ELF-1 (cell line): ENCODE measurements at regions not wholly inside any gene's neighbourhood (a gene's known extent, or its start where the extent isn't known, plus 50 kb on each side); places are given as distances from the start of the nearest gene placed in this dataset.

Source experiments
- DNase-seq: peaks from one replicate; pipeline ENCODE4 v3.0.0-alpha.2; 2016; ENCODE audit warnings: low read depth, low spot score

- no peak for DNase-seq
These were observed 89.6 kb downstream of the RBFOX3 start for GRCh38 chr17:79521225-79521624.

- no peak for DNase-seq
These were observed 90.4 kb downstream of the RBFOX3 start for GRCh38 chr17:79520167-79521165.

- no peak for DNase-seq
These were observed 91.2 kb downstream of the RBFOX3 start for GRCh38 chr17:79519601-79520000.

GRCh38 chr17:79518585-79519523 is 92.0 kb downstream of the RBFOX3 start:
- no peak for DNase-seq

GRCh38 chr17:79517827-79518584 is 92.8 kb downstream of the RBFOX3 start:
- no peak for DNase-seq

GRCh38 chr17:79515646-79516571 is 94.9 kb downstream of the RBFOX3 start:
- DNase-seq: no peak

GRCh38 chr17:79515110-79515509 is 95.7 kb downstream of the RBFOX3 start:
- DNase-seq: no peak

GRCh38 chr17:79513820-79514535 is 96.9 kb downstream of the RBFOX3 start:
- no peak for DNase-seq

- no peak for DNase-seq
These were observed 97.6 kb downstream of the RBFOX3 start for GRCh38 chr17:79513206-79513605.

- no peak for DNase-seq
These were observed 99.4 kb downstream of the RBFOX3 start for GRCh38 chr17:79511471-79511870.

GRCh38 chr17:79510071-79510470 is 100.8 kb downstream of the RBFOX3 start:
- no peak for DNase-seq

- no peak for DNase-seq
These were observed 101.4 kb downstream of the RBFOX3 start for GRCh38 chr17:79509490-79509889.

- DNase-seq: no peak
These were observed 101.8 kb downstream of the RBFOX3 start for GRCh38 chr17:79509008-79509407.

GRCh38 chr17:79508291-79508716 is 102.5 kb downstream of the RBFOX3 start:
- DNase-seq: no peak

GRCh38 chr17:79506955-79507354 is 103.9 kb downstream of the RBFOX3 start:
- no peak for DNase-seq

- DNase-seq: no peak
These were observed 104.5 kb downstream of the RBFOX3 start for GRCh38 chr17:79506150-79506870.

GRCh38 chr17:79505199-79505598 is 105.7 kb downstream of the RBFOX3 start:
- no peak for DNase-seq

GRCh38 chr17:79504181-79504605 is 106.7 kb downstream of the RBFOX3 start:
- DNase-seq: peak; percentile 38
